SK-N-SH (cell line): ENCODE measurements at regions not wholly inside any gene's neighbourhood (a gene's known extent, or its start where the extent isn't known, plus 50 kb on each side); places are given as distances from the start of the nearest gene placed in this dataset.

Experiments
- EP300 ChIP-seq, 2 experiments: IDR thresholded peaks; 2 replicates each; pipeline versions ENCODE4 v1.4.0 to v1.6.1; 2012; ENCODE audit warnings: borderline replicate concordance in 1 of 2, low read depth in 1 of 2, low read length in 1 of 2
- TAF1 ChIP-seq: IDR thresholded peaks from 2 replicates; pipeline ENCODE4 v1.6.1; 2012; ENCODE audit warnings: low read depth, mild to moderate bottlenecking, low read length, moderate library complexity, borderline replicate concordance
- TF ChIP-seq, protein P1 (sequence below): fragments of 200-600 bp; sonication (generic); IDR thresholded peaks from 2 replicates; pipeline ENCODE4 v1.6.1; 2017; ENCODE audit warnings: antibody characterized with exemption, mild to moderate bottlenecking, moderate library complexity

DNA sequence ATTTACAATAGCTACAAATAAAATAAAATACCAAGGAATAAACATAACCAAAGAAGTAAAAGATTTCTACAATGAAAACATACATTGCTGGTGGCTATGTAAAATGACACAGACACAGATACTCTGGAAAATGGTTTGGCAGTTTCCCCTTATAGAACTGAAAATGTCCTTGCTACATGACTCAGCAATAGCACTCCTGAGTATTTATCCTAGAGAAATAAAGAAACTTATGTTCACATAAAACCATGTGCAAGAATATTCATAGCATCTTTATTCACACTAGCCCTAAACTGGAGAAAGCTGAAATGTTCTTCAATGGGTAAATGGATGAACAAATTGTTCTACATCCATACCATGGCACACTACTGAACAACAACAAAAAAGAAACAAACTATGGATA lies 100.2 kb upstream of the RFC3 start:
- TF ChIP-seq, protein P1, sequence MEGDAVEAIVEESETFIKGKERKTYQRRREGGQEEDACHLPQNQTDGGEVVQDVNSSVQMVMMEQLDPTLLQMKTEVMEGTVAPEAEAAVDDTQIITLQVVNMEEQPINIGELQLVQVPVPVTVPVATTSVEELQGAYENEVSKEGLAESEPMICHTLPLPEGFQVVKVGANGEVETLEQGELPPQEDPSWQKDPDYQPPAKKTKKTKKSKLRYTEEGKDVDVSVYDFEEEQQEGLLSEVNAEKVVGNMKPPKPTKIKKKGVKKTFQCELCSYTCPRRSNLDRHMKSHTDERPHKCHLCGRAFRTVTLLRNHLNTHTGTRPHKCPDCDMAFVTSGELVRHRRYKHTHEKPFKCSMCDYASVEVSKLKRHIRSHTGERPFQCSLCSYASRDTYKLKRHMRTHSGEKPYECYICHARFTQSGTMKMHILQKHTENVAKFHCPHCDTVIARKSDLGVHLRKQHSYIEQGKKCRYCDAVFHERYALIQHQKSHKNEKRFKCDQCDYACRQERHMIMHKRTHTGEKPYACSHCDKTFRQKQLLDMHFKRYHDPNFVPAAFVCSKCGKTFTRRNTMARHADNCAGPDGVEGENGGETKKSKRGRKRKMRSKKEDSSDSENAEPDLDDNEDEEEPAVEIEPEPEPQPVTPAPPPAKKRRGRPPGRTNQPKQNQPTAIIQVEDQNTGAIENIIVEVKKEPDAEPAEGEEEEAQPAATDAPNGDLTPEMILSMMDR = no peak
- TF ChIP-seq EP300 (IDR thresholded peaks at IDR 0.05; ENCODE audit: borderline replicate concordance in 1 of 2, low read depth in 1 of 2, low read length in 1 of 2) (no peak), TAF1 (no peak)
